K562 (cell line): ENCODE measurements at regions not wholly inside any gene's neighbourhood (a gene's known extent, or its start where the extent isn't known, plus 50 kb on each side); places are given as distances from the start of the nearest gene placed in this dataset.

Experiments used
- ATAC-seq: fragments of 200-7000 bp; cut with Tn5 transposase; 3 replicates; pipeline ENCODE4 v1.9.1; 2020; ENCODE audit warnings: moderate library complexity
- BruUV-seq: library from RNA; stranded (reverse); fragments of 400-500 nt; replicated peaks from 2 replicates; lab custom pipeline; 2021; lab: Mats Ljungman, UMichigan
- CTCF ChIA-PET: fragments of 300-600 bp; formaldehyde crosslinking; extraction: SDS; loops from one replicate; lab custom pipeline; 2021; ENCODE audit warnings: low intra/inter-chr PET ratio; lab: Yijun Ruan, JAX
- POLR2A ChIA-PET: fragments of 300-600, 350-650 bp; sonication (Branson Sonifier 250); formaldehyde crosslinking; extraction: SDS; loops from one replicate; lab custom pipeline; 2021; ENCODE audit warnings: antibody characterized with exemption, inconsistent platforms; lab: Yijun Ruan, JAX
- DNase-seq, 4 experiments: peaks; one replicate each; pipeline versions ENCODE4 v3.0.0 to v3.0.0-alpha.2; 2011 to 2018; ENCODE audit warnings: low spot score in 3 of 4, mixed read lengths in 3 of 4; ENCODE audit errors: extremely low read depth in 1 of 4
- FAIRE-seq: peaks from 2 replicates; lab custom pipeline; 2011; peaks lifted over from hg19 to GRCh38; lab: Jason Lieb, UNC
- H2AFZ ChIP-seq: 2 replicates; pipeline ENCODE4 v1.6.0; 2011; ENCODE audit warnings: low read depth, low read length, control low read depth, inconsistent platforms
- H3K27ac ChIP-seq: fragments of 200-600 bp; 3 replicates; pipeline ENCODE4 v1.8.0; 2011; ENCODE audit warnings: low read depth, mild to moderate bottlenecking, control low read depth, inconsistent platforms, low read length, moderate library complexity, mixed read lengths; ENCODE audit errors: extremely low read depth
- H3K27me3 ChIP-seq, 2 experiments: fragments of 300-600 bp in 1 of 2; 2 replicates in 1 of 2; 3 replicates in 1 of 2; pipeline versions ENCODE4 v1.6.0 to v1.8.0; 2011; ENCODE audit warnings: inconsistent platforms in 2 of 2, low read length in 2 of 2, mild to moderate bottlenecking in 1 of 2, mixed read lengths in 1 of 2, moderate library complexity in 1 of 2; ENCODE audit not compliant: control insufficient read depth in 2 of 2, insufficient read depth in 2 of 2
- H3K36me3 ChIP-seq: fragments of 300-600 bp; 3 replicates; pipeline ENCODE4 v1.8.0; 2011; ENCODE audit warnings: mild to moderate bottlenecking, low read length, inconsistent platforms; ENCODE audit not compliant: control insufficient read depth, insufficient read depth
- H3K4me1 ChIP-seq, 2 experiments: fragments of 200-600 bp in 1 of 2; replicated peaks in 1 of 2; 2 replicates in 1 of 2; 3 replicates in 1 of 2; pipeline versions ENCODE4 v1.5.1 to v1.8.0; 2011; ENCODE audit warnings: inconsistent platforms in 2 of 2, low read length in 2 of 2, mild to moderate bottlenecking in 1 of 2, mixed read lengths in 1 of 2, moderate library complexity in 1 of 2; ENCODE audit not compliant: control insufficient read depth in 2 of 2, insufficient read depth in 2 of 2
- H3K4me2 ChIP-seq: 2 replicates; pipeline ENCODE4 v1.6.1; 2011; ENCODE audit warnings: low read length, control low read depth, inconsistent platforms, mixed read lengths; ENCODE audit not compliant: insufficient read depth
- H3K4me3 ChIP-seq: fragments of 200-600 bp; sonication (generic), shearing (Covaris generic); 2 replicates; pipeline ENCODE4 v1.5.1; 2016; ENCODE audit warnings: control low read depth, inconsistent platforms
- H3K79me2 ChIP-seq: fragments of 200-600 bp; 3 replicates; pipeline ENCODE4 v1.8.0; 2011; ENCODE audit warnings: low read length, inconsistent platforms; ENCODE audit not compliant: control insufficient read depth, insufficient read depth
- H3K9ac ChIP-seq, 2 experiments: 2 replicates each; pipeline versions ENCODE4 v1.6.0 to v1.6.1; 2011; ENCODE audit warnings: low read depth in 2 of 2, low read length in 2 of 2, control low read depth in 1 of 2, inconsistent platforms in 1 of 2, mild to moderate bottlenecking in 1 of 2, mixed read lengths in 1 of 2; ENCODE audit not compliant: insufficient read depth in 1 of 2
- H3K9me1 ChIP-seq: one replicate; pipeline ENCODE4 v1.6.0; 2011; ENCODE audit warnings: inconsistent platforms, mild to moderate bottlenecking, low read length, moderate library complexity; ENCODE audit not compliant: control insufficient read depth, insufficient read depth
- H3K9me3 ChIP-seq: replicated peaks from 2 replicates; pipeline ENCODE4 v1.5.1; 2011; ENCODE audit warnings: low read depth, low read length, inconsistent platforms; ENCODE audit not compliant: control insufficient read depth, insufficient read depth
- H4K20me1 ChIP-seq: replicated peaks from 2 replicates; pipeline ENCODE4 v1.6.1; 2011; ENCODE audit warnings: low read length, inconsistent platforms, mixed read lengths; ENCODE audit not compliant: control insufficient read depth, insufficient read depth
- BRD4 ChIP-seq: fragments of 200-600 bp; sonication (generic); IDR thresholded peaks from 2 replicates; pipeline ENCODE4 v1.6.1; 2017; ENCODE audit warnings: inconsistent platforms
- CHCHD3 ChIP-seq: fragments of 250-450 bp; sonication (Bioruptor Pico); IDR thresholded peaks from 2 replicates; pipeline ENCODE4 v2.1.2; 2022; ENCODE audit warnings: mild to moderate bottlenecking
- ZBTB34 ChIP-seq: fragments of 250-450 bp; sonication (Bioruptor Pico); IDR thresholded peaks from 2 replicates; pipeline ENCODE4 v1.8.0; 2021; ENCODE audit warnings: mild to moderate bottlenecking, moderate library complexity
- ZFP30 ChIP-seq: fragments of 250-450 bp; sonication (Bioruptor Pico); IDR thresholded peaks from 2 replicates; pipeline ENCODE4 v1.8.0; 2022; ENCODE audit warnings: moderate library complexity, mild to moderate bottlenecking, inconsistent platforms, borderline replicate concordance
- ZNF224 ChIP-seq: sonication (generic); formaldehyde crosslinking; IDR thresholded peaks from 2 replicates; pipeline ENCODE4 v1.8.0; 2022; ENCODE audit warnings: mild to moderate bottlenecking, missing genetic modification reagents
- ZNF354B ChIP-seq: fragments of 250-450 bp; sonication (Bioruptor Pico); IDR thresholded peaks from 2 replicates; pipeline ENCODE4 v1.4.0; 2020
- WGBS: fragments of 100-300 bp; shearing (Covaris generic); methylation state at CpG from one replicate; pipeline ENCODE4 v1.1.6; 2016; ENCODE audit warnings: low coverage, mixed read lengths; ENCODE audit not compliant: insufficient coverage; ENCODE audit errors: missing lambda C conversion rate; 5-methylcytosine and 5-hydroxymethylcytosine counted together
- in situ Hi-C: fragments of 300-500 bp; cut with MboI; formaldehyde crosslinking; loops from 4 replicates; pipeline ENCODE4 v1.15.0; 2018; ENCODE audit warnings: inconsistent platforms, mixed read lengths
- intact Hi-C: fragments of 100-400 bp; cut with micrococcal nuclease; formaldehyde crosslinking; loops from 2 replicates; pipeline ENCODE4 v1.14.2; 2022
- TF ChIP-seq, protein P1 (sequence below): fragments of 200-600 bp; sonication (generic); IDR thresholded peaks from one replicate; pipeline ENCODE4 v1.6.1; 2012; ENCODE audit warnings: mild to moderate bottlenecking, low read depth, low read length, inconsistent platforms
- TF ChIP-seq, protein P2 (sequence below): sonication (generic); formaldehyde crosslinking; IDR thresholded peaks from 2 replicates; pipeline ENCODE4 v1.8.0; 2022; ENCODE audit warnings: mild to moderate bottlenecking, missing genetic modification reagents

DNA sequence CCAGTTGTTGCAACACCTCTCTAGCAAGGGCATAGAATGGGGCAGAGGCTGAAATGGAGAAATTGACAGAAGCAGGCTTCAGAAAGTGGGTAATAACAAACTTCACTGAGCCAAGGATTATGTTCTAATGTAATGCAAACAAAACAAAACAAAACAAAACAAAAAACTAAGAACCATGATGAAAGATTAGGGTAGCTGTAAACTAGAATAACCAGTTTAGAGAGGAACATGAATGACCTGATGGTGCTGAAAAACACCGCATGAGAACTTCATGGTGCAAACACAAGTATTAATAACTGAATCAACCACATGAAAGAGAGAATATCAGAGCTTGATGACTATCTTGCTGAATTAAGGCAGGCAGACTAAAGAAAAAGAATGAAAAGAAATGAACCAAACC is 1707.7 kb downstream of the BRINP3 start (continued):
- TF ChIP-seq ZBTB34 (CRISPR knock-in tag), result no peak
- no peak for TF ChIP-seq BRD4
- TF ChIP-seq CHCHD3, result no peak
- TF ChIP-seq ZNF354B, result no peak

DNA sequence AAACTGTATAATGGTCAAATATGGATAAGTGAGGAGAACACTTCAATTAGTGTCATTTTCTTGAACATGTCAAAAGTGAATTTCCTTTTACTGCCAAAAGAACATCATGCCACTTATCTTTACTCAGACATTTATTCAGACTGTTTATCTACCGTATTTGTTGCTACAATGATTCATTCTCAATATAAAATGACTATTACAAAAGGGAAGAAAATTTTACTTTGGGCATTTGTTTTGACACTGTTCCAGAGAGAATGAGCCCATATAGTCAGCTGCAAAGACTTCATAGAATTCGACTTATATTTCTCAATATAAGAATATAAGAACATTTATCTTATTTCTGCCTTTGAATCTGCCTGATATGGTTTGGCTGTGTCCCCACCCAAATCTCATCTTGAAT is 1699.1 kb downstream of the BRINP3 start:
- Histone ChIP-seq H3K4me1 (no peaks in the 10 kb centered on the region), H3K9me3 (0 out of 2 replicates have a peak, but pooled peaks cover 2% of the 10 kb centered on the region), H3K36me3 (no peaks in the 10 kb centered on the region), H4K20me1 (no peaks in the 10 kb centered on the region), H2AFZ (no peak overlapping the region), H3K4me2 (no peak overlapping the region), H3K27me3 (no peaks in the 10 kb centered on the region), H3K27ac (no peak overlapping the region), H3K79me2 (no peaks in the 10 kb centered on the region), H3K9me1 (no peaks in the 10 kb centered on the region), H3K9ac (no peak overlapping the region), H3K4me3 (no peak overlapping the region)
- 2% methylated on average over 2 of the region's 2 CpGs for WGBS
- intact Hi-C loops, result no loop called here
- in situ Hi-C loops, result no loop called here
- no TSS peak for BruUV-seq
- ChIA-PET CTCF (no interaction called here), POLR2A (no interaction called here)
- FAIRE-seq (no peak), ATAC-seq (no peak), DNase-seq (no peak)
- TF ChIP-seq, protein P1, sequence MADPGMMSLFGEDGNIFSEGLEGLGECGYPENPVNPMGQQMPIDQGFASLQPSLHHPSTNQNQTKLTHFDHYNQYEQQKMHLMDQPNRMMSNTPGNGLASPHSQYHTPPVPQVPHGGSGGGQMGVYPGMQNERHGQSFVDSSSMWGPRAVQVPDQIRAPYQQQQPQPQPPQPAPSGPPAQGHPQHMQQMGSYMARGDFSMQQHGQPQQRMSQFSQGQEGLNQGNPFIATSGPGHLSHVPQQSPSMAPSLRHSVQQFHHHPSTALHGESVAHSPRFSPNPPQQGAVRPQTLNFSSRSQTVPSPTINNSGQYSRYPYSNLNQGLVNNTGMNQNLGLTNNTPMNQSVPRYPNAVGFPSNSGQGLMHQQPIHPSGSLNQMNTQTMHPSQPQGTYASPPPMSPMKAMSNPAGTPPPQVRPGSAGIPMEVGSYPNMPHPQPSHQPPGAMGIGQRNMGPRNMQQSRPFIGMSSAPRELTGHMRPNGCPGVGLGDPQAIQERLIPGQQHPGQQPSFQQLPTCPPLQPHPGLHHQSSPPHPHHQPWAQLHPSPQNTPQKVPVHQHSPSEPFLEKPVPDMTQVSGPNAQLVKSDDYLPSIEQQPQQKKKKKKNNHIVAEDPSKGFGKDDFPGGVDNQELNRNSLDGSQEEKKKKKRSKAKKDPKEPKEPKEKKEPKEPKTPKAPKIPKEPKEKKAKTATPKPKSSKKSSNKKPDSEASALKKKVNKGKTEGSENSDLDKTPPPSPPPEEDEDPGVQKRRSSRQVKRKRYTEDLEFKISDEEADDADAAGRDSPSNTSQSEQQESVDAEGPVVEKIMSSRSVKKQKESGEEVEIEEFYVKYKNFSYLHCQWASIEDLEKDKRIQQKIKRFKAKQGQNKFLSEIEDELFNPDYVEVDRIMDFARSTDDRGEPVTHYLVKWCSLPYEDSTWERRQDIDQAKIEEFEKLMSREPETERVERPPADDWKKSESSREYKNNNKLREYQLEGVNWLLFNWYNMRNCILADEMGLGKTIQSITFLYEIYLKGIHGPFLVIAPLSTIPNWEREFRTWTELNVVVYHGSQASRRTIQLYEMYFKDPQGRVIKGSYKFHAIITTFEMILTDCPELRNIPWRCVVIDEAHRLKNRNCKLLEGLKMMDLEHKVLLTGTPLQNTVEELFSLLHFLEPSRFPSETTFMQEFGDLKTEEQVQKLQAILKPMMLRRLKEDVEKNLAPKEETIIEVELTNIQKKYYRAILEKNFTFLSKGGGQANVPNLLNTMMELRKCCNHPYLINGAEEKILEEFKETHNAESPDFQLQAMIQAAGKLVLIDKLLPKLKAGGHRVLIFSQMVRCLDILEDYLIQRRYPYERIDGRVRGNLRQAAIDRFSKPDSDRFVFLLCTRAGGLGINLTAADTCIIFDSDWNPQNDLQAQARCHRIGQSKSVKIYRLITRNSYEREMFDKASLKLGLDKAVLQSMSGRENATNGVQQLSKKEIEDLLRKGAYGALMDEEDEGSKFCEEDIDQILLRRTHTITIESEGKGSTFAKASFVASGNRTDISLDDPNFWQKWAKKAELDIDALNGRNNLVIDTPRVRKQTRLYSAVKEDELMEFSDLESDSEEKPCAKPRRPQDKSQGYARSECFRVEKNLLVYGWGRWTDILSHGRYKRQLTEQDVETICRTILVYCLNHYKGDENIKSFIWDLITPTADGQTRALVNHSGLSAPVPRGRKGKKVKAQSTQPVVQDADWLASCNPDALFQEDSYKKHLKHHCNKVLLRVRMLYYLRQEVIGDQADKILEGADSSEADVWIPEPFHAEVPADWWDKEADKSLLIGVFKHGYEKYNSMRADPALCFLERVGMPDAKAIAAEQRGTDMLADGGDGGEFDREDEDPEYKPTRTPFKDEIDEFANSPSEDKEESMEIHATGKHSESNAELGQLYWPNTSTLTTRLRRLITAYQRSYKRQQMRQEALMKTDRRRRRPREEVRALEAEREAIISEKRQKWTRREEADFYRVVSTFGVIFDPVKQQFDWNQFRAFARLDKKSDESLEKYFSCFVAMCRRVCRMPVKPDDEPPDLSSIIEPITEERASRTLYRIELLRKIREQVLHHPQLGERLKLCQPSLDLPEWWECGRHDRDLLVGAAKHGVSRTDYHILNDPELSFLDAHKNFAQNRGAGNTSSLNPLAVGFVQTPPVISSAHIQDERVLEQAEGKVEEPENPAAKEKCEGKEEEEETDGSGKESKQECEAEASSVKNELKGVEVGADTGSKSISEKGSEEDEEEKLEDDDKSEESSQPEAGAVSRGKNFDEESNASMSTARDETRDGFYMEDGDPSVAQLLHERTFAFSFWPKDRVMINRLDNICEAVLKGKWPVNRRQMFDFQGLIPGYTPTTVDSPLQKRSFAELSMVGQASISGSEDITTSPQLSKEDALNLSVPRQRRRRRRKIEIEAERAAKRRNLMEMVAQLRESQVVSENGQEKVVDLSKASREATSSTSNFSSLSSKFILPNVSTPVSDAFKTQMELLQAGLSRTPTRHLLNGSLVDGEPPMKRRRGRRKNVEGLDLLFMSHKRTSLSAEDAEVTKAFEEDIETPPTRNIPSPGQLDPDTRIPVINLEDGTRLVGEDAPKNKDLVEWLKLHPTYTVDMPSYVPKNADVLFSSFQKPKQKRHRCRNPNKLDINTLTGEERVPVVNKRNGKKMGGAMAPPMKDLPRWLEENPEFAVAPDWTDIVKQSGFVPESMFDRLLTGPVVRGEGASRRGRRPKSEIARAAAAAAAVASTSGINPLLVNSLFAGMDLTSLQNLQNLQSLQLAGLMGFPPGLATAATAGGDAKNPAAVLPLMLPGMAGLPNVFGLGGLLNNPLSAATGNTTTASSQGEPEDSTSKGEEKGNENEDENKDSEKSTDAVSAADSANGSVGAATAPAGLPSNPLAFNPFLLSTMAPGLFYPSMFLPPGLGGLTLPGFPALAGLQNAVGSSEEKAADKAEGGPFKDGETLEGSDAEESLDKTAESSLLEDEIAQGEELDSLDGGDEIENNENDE, result no peak
- TF ChIP-seq ZNF224 (no peak), ZFP30 (no peak)
- TF ChIP-seq, protein P2, sequence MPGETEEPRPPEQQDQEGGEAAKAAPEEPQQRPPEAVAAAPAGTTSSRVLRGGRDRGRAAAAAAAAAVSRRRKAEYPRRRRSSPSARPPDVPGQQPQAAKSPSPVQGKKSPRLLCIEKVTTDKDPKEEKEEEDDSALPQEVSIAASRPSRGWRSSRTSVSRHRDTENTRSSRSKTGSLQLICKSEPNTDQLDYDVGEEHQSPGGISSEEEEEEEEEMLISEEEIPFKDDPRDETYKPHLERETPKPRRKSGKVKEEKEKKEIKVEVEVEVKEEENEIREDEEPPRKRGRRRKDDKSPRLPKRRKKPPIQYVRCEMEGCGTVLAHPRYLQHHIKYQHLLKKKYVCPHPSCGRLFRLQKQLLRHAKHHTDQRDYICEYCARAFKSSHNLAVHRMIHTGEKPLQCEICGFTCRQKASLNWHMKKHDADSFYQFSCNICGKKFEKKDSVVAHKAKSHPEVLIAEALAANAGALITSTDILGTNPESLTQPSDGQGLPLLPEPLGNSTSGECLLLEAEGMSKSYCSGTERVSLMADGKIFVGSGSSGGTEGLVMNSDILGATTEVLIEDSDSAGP (CRISPR knock-in tag), result no peak
